BLaER1 treated with 17β-estradiol and CSF1 and Interleukin-3, amounts not matched to agents 10 nM and 100 nM (cell line): ENCODE measurements at regions not wholly inside any gene's neighbourhood (a gene's known extent, or its start where the extent isn't known, plus 50 kb on each side); places are given as distances from the start of the nearest gene placed in this dataset.
"Not testable (repeated sequence)": the region's sequence is repeated elsewhere in the genome, so short reads cannot be mapped to it uniquely, and the experiment has no call there.

ENCODE experiments used
- H3K27ac ChIP-seq, 11 experiments: shearing (Covaris generic); formaldehyde crosslinking; 2 replicates each; pipeline ENCODE4 v1.8.1; 2022
- H3K27me3 ChIP-seq, 11 experiments: shearing (Covaris generic); formaldehyde crosslinking; 2 replicates each; pipeline ENCODE4 v1.8.1; 2022
- H3K36me3 ChIP-seq, 11 experiments: shearing (Covaris generic); formaldehyde crosslinking; 2 replicates each; pipeline ENCODE4 v1.8.1; 2022
- H3K4me1 ChIP-seq, 10 experiments: shearing (Covaris generic); formaldehyde crosslinking; 2 replicates each; pipeline ENCODE4 v1.8.1; 2022
- H3K4me2 ChIP-seq, 11 experiments: shearing (Covaris generic); formaldehyde crosslinking; 2 replicates each; pipeline ENCODE4 v1.8.1; 2022
- H3K4me3 ChIP-seq, 10 experiments: shearing (Covaris generic); formaldehyde crosslinking; 2 replicates each; pipeline ENCODE4 v1.8.1; 2022
- H3K9ac ChIP-seq, 11 experiments: shearing (Covaris generic); formaldehyde crosslinking; 2 replicates each; pipeline ENCODE4 v1.8.1; 2022
- H3K9me3 ChIP-seq, 11 experiments: shearing (Covaris generic); formaldehyde crosslinking; replicated peaks in 1 of 11; 2 replicates each; pipeline ENCODE4 v1.8.1; 2022
- H4K20me1 ChIP-seq, 11 experiments: shearing (Covaris generic); formaldehyde crosslinking; 2 replicates each; pipeline ENCODE4 v1.8.1; 2022
- Cebpa-rat ChIP-seq, 11 experiments: shearing (Covaris generic); IDR thresholded peaks; 2 replicates each; pipeline ENCODE4 v1.8.1; 2022

- no peak overlapping the region for H3K9ac ChIP-seq
- no peak overlapping the region for H3K27ac ChIP-seq
- H3K4me3 ChIP-seq = no peak overlapping the region
- H3K4me2 ChIP-seq = no peak overlapping the region
- no peaks in the 10 kb centered on the region for H3K27me3 ChIP-seq
- no peaks in the 10 kb centered on the region for H4K20me1 ChIP-seq
- no peak for TF ChIP-seq Cebpa-rat (IDR thresholded peaks at IDR 0.05)
- H3K36me3 ChIP-seq = no peaks in the 10 kb centered on the region
- peaks cover 0 to 10% (median under 1%) of the 10 kb centered on the region in 10 experiments; a peak in 2 of 20 replicates for H3K4me1 ChIP-seq
- H3K9me3 ChIP-seq = peaks cover 10 to 48% (median 19%) of the 10 kb centered on the region in 11 experiments; a peak in 20 of 22 replicates
Observed at GRCh38 chr21:34003428-34003827, 70.0 kb upstream of the MRPS6 start.

DNA sequence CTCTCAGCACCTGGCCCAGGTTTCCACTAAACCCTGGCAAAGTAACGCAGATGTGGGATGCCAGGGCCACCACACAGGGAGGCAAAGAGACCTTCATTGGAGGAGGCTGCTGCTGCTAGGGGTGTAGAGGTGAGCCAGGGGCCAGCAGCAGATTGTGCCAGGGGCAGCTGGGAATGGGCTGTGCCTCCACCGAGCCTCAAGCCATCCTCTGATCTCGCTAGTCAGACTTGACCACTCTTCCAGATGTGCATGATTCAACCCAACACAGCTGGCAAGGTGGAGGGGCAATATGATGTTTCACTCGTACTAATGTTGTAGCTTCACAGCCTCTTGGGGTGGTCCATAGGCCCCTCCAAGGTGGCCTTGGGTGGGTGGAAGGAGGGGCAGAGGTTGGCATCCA, 73.0 kb upstream of the MRPS6 start:
- Histone ChIP-seq H3K9me3 (peaks cover 27 to 56% (median 41%) of the 10 kb centered on the region in 11 experiments), H3K27ac (no peak overlapping the region), H3K36me3 (no peaks in the 10 kb centered on the region), H3K4me2 (peak overlapping the region in 2 of 11 experiments; percentile 9 to 10; a peak in 3 of 22 replicates), H4K20me1 (no peaks in the 10 kb centered on the region), H3K27me3 (no peaks in the 10 kb centered on the region), H3K4me1 (peaks cover 0 to 10% (median 4%) of the 10 kb centered on the region in 10 experiments; a peak in 2 of 20 replicates), H3K9ac (no peak overlapping the region), H3K4me3 (no peak overlapping the region)
- TF ChIP-seq Cebpa-rat (IDR thresholded peaks at IDR 0.05) = no peak

DNA sequence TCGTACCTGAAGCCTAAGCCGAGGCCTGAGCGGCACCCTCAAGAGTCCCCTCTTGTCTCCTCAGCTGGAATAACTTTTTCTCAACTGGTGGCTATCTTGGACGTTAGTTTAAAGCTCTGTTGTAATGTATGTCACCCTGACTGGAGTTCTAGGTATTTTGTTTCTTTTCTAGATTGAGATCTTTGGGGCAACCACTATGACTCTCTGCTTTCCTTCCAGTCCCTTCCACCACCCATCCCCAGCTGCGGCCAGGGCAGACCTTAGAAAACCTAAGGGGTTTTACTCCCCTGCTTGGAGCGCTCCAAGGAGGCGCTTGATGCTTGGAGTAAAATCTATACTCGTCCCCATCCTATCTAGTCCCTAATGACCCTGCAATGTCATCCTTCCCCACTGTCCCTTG, 74.6 kb upstream of the MRPS6 start:
- peaks cover 5 to 17% (median 11%) of the 10 kb centered on the region in 10 experiments; a peak in 18 of 20 replicates for H3K4me1 ChIP-seq
- no peak for TF ChIP-seq Cebpa-rat (IDR thresholded peaks at IDR 0.05)
- H3K36me3 ChIP-seq = no peaks in the 10 kb centered on the region
- no peaks in the 10 kb centered on the region for H4K20me1 ChIP-seq
- no peak overlapping the region for H3K4me2 ChIP-seq
- H3K9me3 ChIP-seq = peaks cover 30 to 46% (median 40%) of the 10 kb centered on the region in 11 experiments
- H3K27ac ChIP-seq = no peak overlapping the region
- no peak overlapping the region for H3K9ac ChIP-seq
- no peaks in the 10 kb centered on the region for H3K27me3 ChIP-seq
- no peak overlapping the region for H3K4me3 ChIP-seq

GRCh38 chr21:33998402-33998801, 75.0 kb upstream of the MRPS6 start:
- Histone ChIP-seq H3K27me3 (no peaks in the 10 kb centered on the region), H3K9ac (no peak overlapping the region), H3K4me1 (peaks cover 9 to 21% (median 15%) of the 10 kb centered on the region in 10 experiments; a peak in 19 of 20 replicates), H3K36me3 (no peaks in the 10 kb centered on the region), H3K4me3 (no peak overlapping the region), H3K4me2 (0 out of 22 replicates have a peak overlapping the region, but pooled peaks of 1 of the 11 experiments have one; percentile 8), H3K9me3 (peaks cover 30 to 45% (median 40%) of the 10 kb centered on the region in 11 experiments), H3K27ac (no peak overlapping the region), H4K20me1 (no peaks in the 10 kb centered on the region)
- TF ChIP-seq Cebpa-rat (IDR thresholded peaks at IDR 0.05) = no peak

GRCh38 chr21:33997436-33997835, 75.9 kb upstream of the MRPS6 start:
- no peaks in the 10 kb centered on the region for H3K27me3 ChIP-seq

DNA sequence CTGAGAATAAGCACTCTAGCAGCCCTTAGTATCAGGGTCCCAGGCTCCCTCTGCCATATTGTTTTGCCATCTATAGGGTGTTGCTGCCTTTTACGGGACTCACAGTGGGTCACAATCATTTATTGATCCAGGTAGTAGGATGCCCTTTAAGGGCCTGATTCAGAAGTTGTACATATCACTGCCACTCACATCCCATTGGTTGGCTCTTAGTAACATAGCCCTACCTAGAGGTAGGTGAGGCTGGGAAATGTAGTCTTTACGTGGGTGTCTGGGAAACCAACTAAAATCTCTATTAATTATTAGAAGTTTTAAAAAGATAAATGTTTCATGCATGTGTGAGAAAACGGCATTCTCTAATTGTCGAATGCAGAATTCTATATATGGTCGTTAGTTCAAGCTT, 78.8 kb upstream of the ATP5PO start:
- H3K36me3 ChIP-seq = peaks cover 0 to 12% (median 0%) of the 10 kb centered on the region in 11 experiments; a peak in 4 of 22 replicates
- peak overlapping the region; percentile 38 to 71 (median 57); a peak in 20 of 22 replicates for H3K4me2 ChIP-seq
- no peaks in the 10 kb centered on the region for H4K20me1 ChIP-seq
- peak overlapping the region in 8 of 11 experiments; percentile 46 to 69 (median 60); a peak in 16 of 22 replicates for H3K9ac ChIP-seq
- H3K4me1 ChIP-seq = peaks cover 17 to 31% (median 26%) of the 10 kb centered on the region in 10 experiments; a peak in 19 of 20 replicates
- TF ChIP-seq Cebpa-rat (IDR thresholded peaks at IDR 0.05) = no peak
- 0 out of 20 replicates have a peak overlapping the region, but pooled peaks of 1 of the 10 experiments have one; percentile 10 for H3K4me3 ChIP-seq
- H3K27ac ChIP-seq = peak overlapping the region; percentile 62 to 87 (median 82)
- H3K9me3 ChIP-seq = peaks cover 52 to 69% (median 63%) of the 10 kb centered on the region in 11 experiments
- no peaks in the 10 kb centered on the region for H3K27me3 ChIP-seq

More at GRCh38 chr21:33997436-33997835, 75.9 kb upstream of the MRPS6 start:
- Histone ChIP-seq H3K9ac (no peak overlapping the region), H3K4me1 (peaks cover 13 to 30% (median 20%) of the 10 kb centered on the region in 10 experiments; a peak in 19 of 20 replicates), H3K4me2 (no peak overlapping the region), H3K4me3 (no peak overlapping the region), H3K27ac (no peak overlapping the region), H3K9me3 (peaks cover 37 to 53% (median 48%) of the 10 kb centered on the region in 11 experiments), H4K20me1 (no peaks in the 10 kb centered on the region), H3K36me3 (peaks cover 0 to 8% (median 0%) of the 10 kb centered on the region in 11 experiments; a peak in 4 of 22 replicates)
- no peak for TF ChIP-seq Cebpa-rat (IDR thresholded peaks at IDR 0.05)

DNA sequence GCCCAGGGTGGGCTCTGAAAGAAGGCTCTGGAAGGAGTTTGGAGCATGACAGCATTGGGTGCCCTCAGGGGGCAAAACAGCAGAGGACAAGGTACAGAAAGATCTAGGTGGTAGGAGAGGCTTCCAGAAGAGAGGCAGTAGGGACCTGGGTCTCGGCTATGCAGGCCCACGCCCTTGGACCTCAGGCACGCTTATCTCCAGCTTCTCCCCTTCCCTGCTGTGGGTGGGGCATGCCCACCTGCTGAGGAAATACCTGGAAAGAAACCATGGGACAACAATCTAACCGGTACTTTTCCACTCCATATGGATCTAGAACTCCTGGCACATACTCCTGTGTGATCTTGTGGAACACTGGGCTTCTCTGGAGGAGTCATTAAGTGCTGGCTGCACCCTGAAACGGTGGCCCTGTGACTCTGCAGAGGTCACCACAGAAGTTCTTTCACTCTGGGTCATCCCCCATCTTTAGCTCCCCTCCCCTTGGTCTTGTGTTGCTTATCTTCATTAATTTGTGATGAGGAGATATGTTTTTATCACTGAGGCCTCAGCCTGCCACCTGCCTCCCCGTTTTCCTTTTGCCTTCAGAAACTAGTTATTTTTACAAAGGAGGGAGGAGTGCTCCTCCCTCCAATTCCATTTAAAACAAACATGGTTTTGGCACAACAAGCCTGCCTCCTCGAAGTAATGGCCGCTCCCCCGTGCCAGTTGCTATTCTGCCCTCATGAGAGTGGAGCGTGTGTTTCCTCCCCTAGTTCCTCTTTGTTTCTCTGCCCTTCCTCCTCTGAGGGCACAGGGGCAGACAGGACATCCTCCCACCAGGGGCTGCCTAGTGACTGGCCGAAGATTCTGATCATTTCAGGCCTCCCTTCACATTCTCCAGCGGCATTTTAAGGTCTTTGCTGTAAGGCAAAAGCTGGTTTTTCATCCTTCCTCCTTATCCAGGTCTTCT, 78.0 kb upstream of the ATP5PO start:
- peak overlapping the region in 10 of 11 experiments; percentile 12 to 69 (median 60); a peak in 18 of 22 replicates for H3K9ac ChIP-seq
- no peak for TF ChIP-seq Cebpa-rat (IDR thresholded peaks at IDR 0.05)
- H4K20me1 ChIP-seq = no peaks in the 10 kb centered on the region
- no peaks in the 10 kb centered on the region for H3K27me3 ChIP-seq
- H3K9me3 ChIP-seq = peaks cover 52 to 69% (median 63%) of the 10 kb centered on the region in 11 experiments
- H3K27ac ChIP-seq = peak overlapping the region; percentile 62 to 87 (median 82)
- H3K4me1 ChIP-seq = peaks cover 17 to 31% (median 25%) of the 10 kb centered on the region in 10 experiments; a peak in 19 of 20 replicates
- H3K4me2 ChIP-seq = peak overlapping the region; percentile 38 to 71 (median 57)
- H3K4me3 ChIP-seq = peak overlapping the region in 5 of 10 experiments; percentile 2 to 47 (median 10); a peak in 3 of 20 replicates
- peaks cover 0 to 12% (median 0%) of the 10 kb centered on the region in 11 experiments; a peak in 4 of 22 replicates for H3K36me3 ChIP-seq

DNA sequence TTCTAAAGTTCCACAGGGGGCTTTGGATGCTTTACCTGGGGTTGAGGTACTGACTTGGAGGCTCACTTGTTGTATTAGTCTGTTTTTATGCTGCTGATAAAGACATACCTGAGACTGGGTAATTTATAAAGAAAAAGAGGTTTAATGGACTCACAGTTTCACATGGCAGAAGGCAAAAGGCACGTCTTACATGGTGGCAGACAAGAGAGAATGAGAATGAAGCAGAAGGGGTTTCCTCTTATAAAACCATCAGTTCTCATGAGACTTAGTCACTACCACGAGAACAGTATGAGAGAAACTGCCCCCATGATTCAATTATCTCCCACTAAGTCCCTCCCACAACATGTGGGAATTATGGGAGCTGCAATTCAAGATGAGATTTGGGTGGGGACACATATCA, 76.8 kb upstream of the ATP5PO start:
- Histone ChIP-seq H3K4me3 (peak overlapping the region in 2 of 10 experiments; percentile 8 to 47; a peak in 1 of 20 replicates), H3K36me3 (peaks cover 0 to 12% (median 0%) of the 10 kb centered on the region in 11 experiments; a peak in 4 of 22 replicates), H3K9me3 (peaks cover 50 to 65% (median 57%) of the 10 kb centered on the region in 11 experiments), H3K27ac (peak overlapping the region in 5 of 11 experiments; percentile 82 to 87 (median 82); a peak in 5 of 22 replicates), H3K4me1 (peaks cover 17 to 30% (median 24%) of the 10 kb centered on the region in 10 experiments; a peak in 19 of 20 replicates)
- H3K4me2 ChIP-seq, H4K20me1 ChIP-seq, H3K9ac ChIP-seq, H3K27me3 ChIP-seq: not testable (repeated sequence)
